Endothelial cell of umbilical vein (primary cell): ENCODE measurements at regions not wholly inside any gene's neighbourhood (a gene's known extent, or its start where the extent isn't known, plus 50 kb on each side); places are given as distances from the start of the nearest gene placed in this dataset.

Source experiments
- BruUV-seq: library from RNA; stranded (reverse); fragments of 400-500 nt; replicated peaks from 2 replicates; lab custom pipeline; 2021; lab: Mats Ljungman, UMichigan
- CTCF ChIA-PET: fragments of 300-600, 350-600 bp; sonication (Branson Sonifier 250); formaldehyde crosslinking; loops from one replicate; lab custom pipeline; 2021; ENCODE audit warnings: antibody characterized with exemption, inconsistent platforms; lab: Charles Lee
- POLR2A ChIA-PET: fragments of 300-600, 350-600 bp; sonication (Branson Sonifier 250); formaldehyde crosslinking; loops from one replicate; lab custom pipeline; 2021; ENCODE audit warnings: antibody characterized with exemption, inconsistent platforms; lab: Charles Lee
- DNase-seq: peaks from one replicate; pipeline ENCODE4 v3.0.0-alpha.2; 2011; ENCODE audit warnings: low read depth, low spot score
- FAIRE-seq: peaks from 2 replicates; lab custom pipeline; 2011; peaks lifted over from hg19 to GRCh38; lab: Jason Lieb, UNC
- H2AFZ ChIP-seq: 2 replicates; pipeline ENCODE4 v1.6.0; 2012; ENCODE audit warnings: low read depth, low read length, control low read depth, inconsistent platforms
- H3K27ac ChIP-seq: 2 replicates; pipeline ENCODE4 v1.5.1; 2011; ENCODE audit warnings: low read depth, mild to moderate bottlenecking, control low read depth, low read length, moderate library complexity; ENCODE audit not compliant: insufficient read depth
- H3K27me3 ChIP-seq, 2 experiments: 2 replicates each; pipeline versions ENCODE4 v1.6.0 to v1.6.1; 2011; ENCODE audit warnings: low read length in 2 of 2, mixed read lengths in 1 of 2; ENCODE audit not compliant: control insufficient read depth in 2 of 2, insufficient read depth in 2 of 2
- H3K36me3 ChIP-seq, 2 experiments: 2 replicates in 1 of 2; 3 replicates in 1 of 2; pipeline ENCODE4 v1.5.1; 2011; ENCODE audit warnings: low read length in 2 of 2, mild to moderate bottlenecking in 1 of 2, moderate library complexity in 1 of 2; ENCODE audit not compliant: control insufficient read depth in 2 of 2, insufficient read depth in 2 of 2; ENCODE audit errors: extremely low read depth in 1 of 2
- H3K4me1 ChIP-seq: 3 replicates; pipeline ENCODE4 v1.5.1; 2011; ENCODE audit warnings: mild to moderate bottlenecking, low read length; ENCODE audit not compliant: control insufficient read depth, insufficient read depth; ENCODE audit errors: extremely low read depth
- H3K4me2 ChIP-seq: 2 replicates; pipeline ENCODE4 v1.6.1; 2011; ENCODE audit warnings: low read length, control low read depth, mixed read lengths; ENCODE audit not compliant: insufficient read depth
- H3K4me3 ChIP-seq, 3 experiments: fragments of 200-600 bp in 1 of 3; sonication (generic), shearing (Covaris generic) in 1 of 3; replicated peaks in 1 of 3; 2 replicates each; pipeline ENCODE4 v1.5.1; 2011 to 2016; ENCODE audit warnings: control low read depth in 3 of 3, low read length in 3 of 3, mild to moderate bottlenecking in 2 of 3, inconsistent platforms in 1 of 3, low read depth in 1 of 3, moderate library complexity in 1 of 3; ENCODE audit not compliant: insufficient read depth in 1 of 3
- H3K79me2 ChIP-seq: 2 replicates; pipeline ENCODE4 v1.6.0; 2012; ENCODE audit warnings: low read length, inconsistent platforms; ENCODE audit not compliant: control insufficient read depth, insufficient read depth
- H3K9ac ChIP-seq: replicated peaks from 2 replicates; pipeline ENCODE3; 2011; ENCODE audit warnings: low read length, control low read depth; ENCODE audit not compliant: insufficient read depth; ENCODE audit errors: extremely low read depth
- H3K9me1 ChIP-seq: replicated peaks from 3 replicates; pipeline ENCODE4 v1.6.0; 2011; ENCODE audit warnings: mild to moderate bottlenecking, low read length; ENCODE audit not compliant: control insufficient read depth, insufficient read depth; ENCODE audit errors: extremely low read depth
- H3K9me3 ChIP-seq: replicated peaks from 2 replicates; pipeline ENCODE4 v1.5.1; 2012; ENCODE audit warnings: low read length, inconsistent platforms; ENCODE audit not compliant: control insufficient read depth, insufficient read depth
- H4K20me1 ChIP-seq: replicated peaks from 2 replicates; pipeline ENCODE3; 2011; ENCODE audit warnings: mild to moderate bottlenecking, low read length; ENCODE audit not compliant: control insufficient read depth, insufficient read depth; ENCODE audit errors: extremely low read depth
- CTCF ChIP-seq, 2 donors: IDR thresholded peaks; 1 replicate in 1 of 2; 2 replicates in 1 of 2; pipeline ENCODE4 v1.5.1; 2011; ENCODE audit warnings: low read length in 2 of 2, mild to moderate bottlenecking in 2 of 2, moderate library complexity in 2 of 2, control low read depth in 1 of 2, inconsistent platforms in 1 of 2, low read depth in 1 of 2; ENCODE audit not compliant: insufficient read depth in 1 of 2; ENCODE audit errors: extremely low read depth in 1 of 2
- FOS ChIP-seq: IDR thresholded peaks from 2 replicates; pipeline ENCODE4 v1.6.1; 2011; ENCODE audit warnings: mild to moderate bottlenecking, low read length, moderate library complexity, borderline replicate concordance; ENCODE audit not compliant: insufficient read depth
- GATA2 ChIP-seq: IDR thresholded peaks from 2 replicates; pipeline ENCODE4 v1.7.0; 2011; ENCODE audit warnings: low read depth, mild to moderate bottlenecking, moderate library complexity, mixed read lengths, low read length; ENCODE audit not compliant: insufficient read length, insufficient read depth
- JUN ChIP-seq: IDR thresholded peaks from 2 replicates; pipeline ENCODE4 v1.6.1; 2011; ENCODE audit warnings: borderline replicate concordance, low read depth; ENCODE audit not compliant: insufficient read length, insufficient read depth
- MYC ChIP-seq: IDR thresholded peaks from one replicate; pipeline ENCODE4 v1.6.1; 2011; ENCODE audit warnings: mild to moderate bottlenecking, low read depth, low read length
- dilution Hi-C: fragments of 300-500 bp; cut with MboI; formaldehyde crosslinking; loops from one replicate; pipeline ENCODE4 v1.15.0; 2019; ENCODE audit warnings: low sequenced_read_pairs; ENCODE audit not compliant: extremely low pct_ligation_motif_present
- intact Hi-C: fragments of 100-400 bp; cut with micrococcal nuclease; formaldehyde crosslinking; loops from one replicate; pipeline ENCODE4 v1.10.0; 2022

- H3K4me2 ChIP-seq: no peak overlapping the region
- H3K27me3 ChIP-seq: no peaks in the 10 kb centered on the region
- dilution Hi-C loops: no loop called here
- no peak overlapping the region for H2AFZ ChIP-seq
- H3K4me1 ChIP-seq: no peaks in the 10 kb centered on the region
- ChIA-PET CTCF (no interaction called here), POLR2A (no interaction called here)
- H3K4me3 ChIP-seq: no peak overlapping the region
- H3K36me3 ChIP-seq: no peaks in the 10 kb centered on the region
- FAIRE-seq (no peak), DNase-seq (no peak)
- H3K79me2 ChIP-seq: no peaks in the 10 kb centered on the region
- H3K9me3 ChIP-seq: peaks cover 2% of the 10 kb centered on the region
- H3K9ac ChIP-seq: no peak overlapping the region
- H4K20me1 ChIP-seq: no peaks in the 10 kb centered on the region
- no peak for TF ChIP-seq CTCF (IDR thresholded peaks at IDR 0.05; ENCODE audit: extremely low read depth in 1 of 2, insufficient read depth in 1 of 2, low read depth in 1 of 2, low read length in 2 of 2)
- no peak for TF ChIP-seq MYC
- no peak for TF ChIP-seq JUN
- TF ChIP-seq GATA2: no peak
- no peak for TF ChIP-seq FOS
- no peaks in the 10 kb centered on the region for H3K9me1 ChIP-seq
- intact Hi-C loops: no loop called here
- no peak overlapping the region for H3K27ac ChIP-seq
- no TSS peak for BruUV-seq
These were observed 131.9 kb downstream of the SPATA19 start for GRCh38 chr11:133713406-133713805.

- BruUV-seq: no TSS peak
- Histone ChIP-seq H3K4me2 (no peak overlapping the region), H3K9ac (no peak overlapping the region), H4K20me1 (no peaks in the 10 kb centered on the region), H3K27ac (no peak overlapping the region), H3K79me2 (no peaks in the 10 kb centered on the region), H3K4me1 (no peaks in the 10 kb centered on the region), H3K9me1 (no peaks in the 10 kb centered on the region), H3K36me3 (no peaks in the 10 kb centered on the region), H3K4me3 (no peak overlapping the region), H2AFZ (no peak overlapping the region), H3K27me3 (no peaks in the 10 kb centered on the region), H3K9me3 (peaks cover 2% of the 10 kb centered on the region)
- ChIA-PET CTCF (no interaction called here), POLR2A (no interaction called here)
- no peak for DNase-seq
- TF ChIP-seq CTCF (IDR thresholded peaks at IDR 0.05; ENCODE audit: extremely low read depth in 1 of 2, insufficient read depth in 1 of 2, low read depth in 1 of 2, low read length in 2 of 2): no peak
- TF ChIP-seq GATA2: no peak
- TF ChIP-seq FOS: no peak
- FAIRE-seq: no peak
- intact Hi-C loops: no loop called here
- dilution Hi-C loops: no loop called here
These were observed 133.2 kb downstream of the SPATA19 start for GRCh38 chr11:133712051-133712560.
